NCI-H748 (cell line): ENCODE measurements at regions not wholly inside any gene's neighbourhood (a gene's known extent, or its start where the extent isn't known, plus 50 kb on each side); places are given as distances from the start of the nearest gene placed in this dataset.

Experiments used
- DNase-seq: peaks from one replicate; lab custom pipeline; 2025; ENCODE audit not compliant: unreplicated experiment; lab: John Stamatoyannopoulos, UW

GRCh38 chr11:91263496-91264365 lies 960.9 kb upstream of the FAT3 start:
- DNase-seq = peak; percentile 26

- no peak for DNase-seq
Measured at GRCh38 chr11:91261513-91261912, 963.1 kb upstream of the FAT3 start.

- DNase-seq = no peak
Measured at GRCh38 chr11:91258876-91259275, 965.7 kb upstream of the FAT3 start.

- DNase-seq = no peak
Measured at GRCh38 chr11:91257667-91258066, 967.0 kb upstream of the FAT3 start.

- peak; percentile 56 for DNase-seq
Measured at GRCh38 chr11:91248199-91248807, 976.3 kb upstream of the FAT3 start.

- no peak for DNase-seq
Measured at GRCh38 chr11:91247009-91247735, 977.4 kb upstream of the FAT3 start.

- no peak for DNase-seq
Measured at GRCh38 chr11:91244912-91245311, 979.7 kb upstream of the FAT3 start.

- DNase-seq = no peak
Measured at GRCh38 chr11:91243630-91244029, 981.0 kb upstream of the FAT3 start.

- DNase-seq = no peak
Measured at GRCh38 chr11:91243051-91243450, 981.6 kb upstream of the FAT3 start.

GRCh38 chr11:91241226-91241625 lies 983.4 kb upstream of the FAT3 start:
- DNase-seq = no peak

GRCh38 chr11:91239359-91239758 lies 985.3 kb upstream of the FAT3 start:
- no peak for DNase-seq

GRCh38 chr11:91231226-91231625 lies 993.4 kb upstream of the FAT3 start:
- no peak for DNase-seq

GRCh38 chr11:91230647-91231046 lies 994.0 kb upstream of the FAT3 start:
- no peak for DNase-seq

- DNase-seq = no peak
Measured at GRCh38 chr11:91222830-91223229, 1000.0 kb upstream of the CHORDC1 start.

- DNase-seq = no peak
Measured at GRCh38 chr11:91220476-91221202, 997.8 kb upstream of the CHORDC1 start.

GRCh38 chr11:91219535-91219934 lies 996.7 kb upstream of the CHORDC1 start:
- no peak for DNase-seq

- DNase-seq = no peak
Measured at GRCh38 chr11:91209751-91210150, 986.9 kb upstream of the CHORDC1 start.

- DNase-seq = no peak
Measured at GRCh38 chr11:91209306-91209705, 986.5 kb upstream of the CHORDC1 start.

- DNase-seq = no peak
Measured at GRCh38 chr11:91199866-91200265, 977.0 kb upstream of the CHORDC1 start.

- DNase-seq = no peak
Measured at GRCh38 chr11:91194546-91194945, 971.7 kb upstream of the CHORDC1 start.

- no peak for DNase-seq
Measured at GRCh38 chr11:91188484-91188883, 965.6 kb upstream of the CHORDC1 start.
